ENCODE measurements at regions not wholly inside any gene's neighbourhood (a gene's known extent, or its start where the extent isn't known, plus 50 kb on each side); places are given as distances from the start of the nearest gene placed in this dataset.
"Not testable (repeated sequence)": the region's sequence is repeated elsewhere in the genome, so short reads cannot be mapped to it uniquely, and the experiment has no call there.

GRCh38 chr7:12016439-12016838, 184.4 kb upstream of the THSD7A start:
- POLR2A ChIA-PET (ENCODE audit: low non-redundant PET) = no interaction called here
- CTCF ChIA-PET = no interaction called here
- H3K27ac ChIP-seq = no peak overlapping the region
- DNase-seq (ENCODE audit: low spot score) = no peak
- no peak for TF ChIP-seq CTCF (conservative IDR thresholded peaks at IDR 0.05; ENCODE audit: low read depth)

GRCh38 chr7:12017046-12017445, 185.0 kb upstream of the THSD7A start:
- TF ChIP-seq CTCF (conservative IDR thresholded peaks at IDR 0.05; ENCODE audit: low read depth) = no peak
- H3K27ac ChIP-seq = no peak overlapping the region
- CTCF ChIA-PET = no interaction called here
- no peak for DNase-seq (ENCODE audit: low spot score)
- POLR2A ChIA-PET (ENCODE audit: low non-redundant PET) = no interaction called here

- DNase-seq (ENCODE audit: low spot score); CTCF ChIA-PET; POLR2A ChIA-PET (ENCODE audit: low non-redundant PET); H3K27ac ChIP-seq: not testable (repeated sequence)
Measured at GRCh38 chr7:12022011-12022410, 189.1 kb upstream of the TMEM106B start.

GRCh38 chr7:12025246-12025645, 185.8 kb upstream of the TMEM106B start:
- TF ChIP-seq CTCF (conservative IDR thresholded peaks at IDR 0.05; ENCODE audit: low read depth) = no peak
- no peak for DNase-seq (ENCODE audit: low spot score)
- POLR2A ChIA-PET (ENCODE audit: low non-redundant PET) = no interaction called here
- CTCF ChIA-PET = no interaction called here
- no peak overlapping the region for H3K27ac ChIP-seq

- POLR2A ChIA-PET (ENCODE audit: low non-redundant PET) = no interaction called here
- no peak for TF ChIP-seq CTCF (conservative IDR thresholded peaks at IDR 0.05; ENCODE audit: low read depth)
- CTCF ChIA-PET = no interaction called here
- no peak for DNase-seq (ENCODE audit: low spot score)
- no peak overlapping the region for H3K27ac ChIP-seq
Measured at GRCh38 chr7:12028508-12028907, 182.6 kb upstream of the TMEM106B start.

GRCh38 chr7:12030116-12030515, 181.0 kb upstream of the TMEM106B start:
- CTCF ChIA-PET = interaction anchor here (0.6 kb wide), 1 partner anchor 38 kb away, joined by 3 read pairs; no protein-coding TSS in a partner anchor
- no peak overlapping the region for H3K27ac ChIP-seq
- POLR2A ChIA-PET (ENCODE audit: low non-redundant PET) = no interaction called here
- DNase-seq (ENCODE audit: low spot score) = no peak
- TF ChIP-seq CTCF (conservative IDR thresholded peaks at IDR 0.05; ENCODE audit: low read depth) = no peak

- no peak for DNase-seq (ENCODE audit: low spot score)
- ChIA-PET CTCF (no interaction called here), POLR2A (ENCODE audit: low non-redundant PET) (no interaction called here)
- no peak overlapping the region for H3K27ac ChIP-seq
- no peak for TF ChIP-seq CTCF (conservative IDR thresholded peaks at IDR 0.05; ENCODE audit: low read depth)
Measured at GRCh38 chr7:12031186-12031585, 179.9 kb upstream of the TMEM106B start.
